ENCODE measurements at regions not wholly inside any gene's neighbourhood (a gene's known extent, or its start where the extent isn't known, plus 50 kb on each side); places are given as distances from the start of the nearest gene placed in this dataset.

GRCh38 chr6:68252632-68253031 lies 382.4 kb upstream of the ADGRB3 start:
- no peak for TF ChIP-seq CTCF (IDR thresholded peaks at IDR 0.05)
- no peak for TF ChIP-seq POLR2A (IDR thresholded peaks at IDR 0.05; ENCODE audit: low read length)
- TF ChIP-seq PHF8 (IDR thresholded peaks at IDR 0.05; ENCODE audit: borderline replicate concordance, low read depth) = no peak
- TF ChIP-seq MAX (IDR thresholded peaks at IDR 0.05) = no peak
- no peak for TF ChIP-seq CEBPB (IDR thresholded peaks at IDR 0.05)
- no peak for TF ChIP-seq NR3C1 (IDR thresholded peaks at IDR 0.05)
- no peak for TF ChIP-seq JUNB (IDR thresholded peaks at IDR 0.05)
- TF ChIP-seq USF2 (IDR thresholded peaks at IDR 0.05) = no peak
- TF ChIP-seq TP53 (CRISPR knock-in tag; IDR thresholded peaks at IDR 0.05) = no peak

Data from A549 (cell line).